ENCODE measurements at regions not wholly inside any gene's neighbourhood (a gene's known extent, or its start where the extent isn't known, plus 50 kb on each side); places are given as distances from the start of the nearest gene placed in this dataset.

- TF ChIP-seq CTCF (tag by site-specific recombination; IDR thresholded peaks at IDR 0.05): no peak
- TF ChIP-seq ZNF19 (tag by site-specific recombination; IDR thresholded peaks at IDR 0.05; ENCODE audit: low read depth): no peak
- no peak for TF ChIP-seq REST (tag by site-specific recombination; IDR thresholded peaks at IDR 0.05)
- TF ChIP-seq ATF2 (tag by site-specific recombination; IDR thresholded peaks at IDR 0.05; ENCODE audit: low read depth): no peak
- TF ChIP-seq ZNF768 (tag by site-specific recombination; IDR thresholded peaks at IDR 0.05): no peak
- no peak for TF ChIP-seq ZNF544 (tag by site-specific recombination; IDR thresholded peaks at IDR 0.05)
These were observed 608.1 kb upstream of the CAMK1G start for GRCh38 chr1:208975456-208975855.
